Suppressor macrophage (primary cell): ENCODE measurements at regions not wholly inside any gene's neighbourhood (a gene's known extent, or its start where the extent isn't known, plus 50 kb on each side); places are given as distances from the start of the nearest gene placed in this dataset.
"Not testable (repeated sequence)": the region's sequence is repeated elsewhere in the genome, so short reads cannot be mapped to it uniquely, and the experiment has no call there.

Experiments used
- DNase-seq, 4 experiments: peaks; one replicate each; pipeline ENCODE4 v3.0.0-alpha.2; 2020 to 2022

GRCh38 chr5:135114759-135115158 is 80.7 kb upstream of the PITX1 start:
- DNase-seq: no peak

DNA sequence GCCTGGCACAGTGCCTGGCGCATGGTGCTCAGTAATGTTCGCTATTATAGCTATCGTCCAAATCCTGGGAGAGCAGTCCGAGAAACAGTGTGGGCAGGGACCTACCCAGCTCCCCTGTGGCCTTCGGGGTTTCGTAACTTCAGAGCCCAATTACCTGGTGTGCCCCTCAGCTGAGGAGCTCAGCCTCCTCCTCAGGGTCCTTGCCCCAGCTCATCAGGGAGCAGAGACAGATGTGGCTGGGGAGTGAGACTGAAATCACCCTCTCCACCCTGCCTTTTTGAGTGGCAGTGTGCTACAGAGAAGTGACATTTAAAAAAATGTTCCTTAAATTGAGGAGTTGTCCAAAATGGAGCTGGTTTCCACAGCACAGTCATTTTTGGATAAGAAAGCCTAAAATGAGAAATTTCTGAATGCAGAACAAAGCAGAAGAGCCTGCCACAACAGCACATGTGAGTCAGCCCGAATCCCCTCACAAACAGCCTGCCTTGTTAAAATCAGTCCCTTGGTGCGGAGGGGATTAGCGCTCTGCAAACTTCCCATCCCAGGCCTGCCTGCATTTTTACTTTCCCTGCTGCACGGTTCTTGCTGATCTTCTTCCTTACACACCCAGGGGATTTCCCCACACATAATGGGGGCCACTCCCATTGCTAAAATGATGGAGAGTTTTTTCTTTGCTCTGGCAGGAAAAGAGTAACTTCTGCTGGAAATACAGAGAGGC is 78.1 kb upstream of the PITX1 start:
- DNase-seq: peak in 1 of 4 experiments; percentile 30

DNA sequence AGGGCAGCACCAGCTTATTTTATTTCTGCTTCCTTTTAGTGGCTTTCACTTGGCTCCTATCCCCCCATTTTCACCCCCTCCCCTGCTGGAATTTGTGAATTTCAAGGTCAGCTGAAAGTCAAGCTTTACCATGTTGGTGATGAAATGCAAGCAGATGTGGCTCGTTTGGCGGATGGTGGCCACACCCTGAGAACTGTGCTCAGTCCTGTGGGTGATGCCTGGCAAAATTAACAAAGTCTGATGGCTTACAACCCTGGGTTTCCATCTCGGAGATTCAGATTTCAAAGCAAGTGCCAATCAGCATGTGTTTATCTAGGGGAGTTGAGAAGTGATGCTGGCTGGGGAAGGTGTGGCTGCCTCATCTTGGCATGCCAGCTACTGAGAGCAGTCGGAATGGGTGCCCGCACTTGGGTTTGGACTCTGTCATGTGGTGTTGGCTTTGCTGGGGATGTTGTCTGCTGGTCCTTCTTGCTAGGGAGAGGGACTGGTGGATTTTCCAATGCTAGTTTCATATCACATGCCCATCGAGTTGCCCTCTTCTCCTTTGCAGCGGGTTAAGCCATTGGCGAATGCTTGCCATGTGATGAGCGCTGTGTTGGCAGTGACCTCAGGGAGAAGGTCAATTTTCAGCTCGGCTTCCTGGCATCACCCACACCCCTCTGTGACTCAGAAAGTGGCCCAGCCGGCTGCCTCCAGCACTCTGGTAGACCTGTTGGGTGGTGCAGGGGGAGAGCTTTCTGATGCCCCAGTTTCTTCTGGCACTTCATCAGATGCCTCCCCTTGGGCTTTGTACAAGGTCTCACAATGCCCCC is 77.0 kb upstream of the PITX1 start:
- DNase-seq: peak; percentile 68 to 84 (median 78)

DNA sequence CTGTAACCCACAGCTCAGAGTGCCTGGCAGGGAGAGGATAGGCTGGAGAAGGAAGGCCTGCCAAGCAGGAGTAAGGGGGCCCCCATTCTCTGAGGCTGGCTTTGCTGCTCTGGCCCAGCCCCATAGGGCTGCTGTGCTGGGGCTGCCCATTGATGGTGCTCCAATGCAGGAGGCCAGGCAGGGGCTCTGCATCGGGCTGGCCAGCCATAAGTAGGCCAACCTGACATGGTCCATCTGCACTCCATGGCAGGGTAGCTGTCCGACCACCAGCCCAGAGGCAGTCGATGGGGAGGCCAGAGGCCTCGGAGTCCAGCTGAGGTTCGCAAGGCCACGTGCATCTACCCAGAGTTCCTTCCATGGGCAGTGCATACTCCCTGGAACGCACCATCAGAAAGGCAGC is 75.0 kb upstream of the PITX1 start:
- DNase-seq: no peak

GRCh38 chr5:135108569-135108968 is 74.5 kb upstream of the PITX1 start:
- DNase-seq: no peak

DNA sequence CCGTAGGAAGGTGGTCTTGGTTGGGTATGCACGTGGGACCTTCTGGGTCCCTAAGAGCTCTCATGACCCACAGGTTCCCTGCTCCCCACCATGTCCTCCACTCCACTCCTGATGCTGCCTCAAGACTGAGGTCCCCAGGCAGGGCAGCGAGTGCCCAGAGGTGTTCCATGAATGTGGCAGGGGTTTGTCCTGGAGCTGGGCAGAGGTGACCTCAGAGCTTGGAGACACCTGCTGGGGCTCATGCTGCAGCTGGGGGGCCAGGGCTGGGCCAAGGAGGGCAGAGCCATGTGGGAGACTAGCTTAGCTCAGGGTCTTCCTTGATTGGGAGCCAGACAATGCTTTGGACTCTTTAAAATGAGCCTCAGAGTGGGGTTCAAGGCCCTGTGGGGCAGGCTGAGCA is 74.0 kb upstream of the PITX1 start:
- no peak for DNase-seq

GRCh38 chr5:135106610-135107471 is 72.8 kb upstream of the PITX1 start:
- DNase-seq: peak in 3 of 4 experiments; percentile 20 to 23 (median 23)

- DNase-seq: no peak
Measured at GRCh38 chr5:135106136-135106535, 72.1 kb upstream of the PITX1 start.

GRCh38 chr5:135105105-135105484 is 71.1 kb upstream of the PITX1 start:
- DNase-seq: no peak

- DNase-seq: no peak
Measured at GRCh38 chr5:135103575-135103853, 69.5 kb upstream of the PITX1 start.

DNA sequence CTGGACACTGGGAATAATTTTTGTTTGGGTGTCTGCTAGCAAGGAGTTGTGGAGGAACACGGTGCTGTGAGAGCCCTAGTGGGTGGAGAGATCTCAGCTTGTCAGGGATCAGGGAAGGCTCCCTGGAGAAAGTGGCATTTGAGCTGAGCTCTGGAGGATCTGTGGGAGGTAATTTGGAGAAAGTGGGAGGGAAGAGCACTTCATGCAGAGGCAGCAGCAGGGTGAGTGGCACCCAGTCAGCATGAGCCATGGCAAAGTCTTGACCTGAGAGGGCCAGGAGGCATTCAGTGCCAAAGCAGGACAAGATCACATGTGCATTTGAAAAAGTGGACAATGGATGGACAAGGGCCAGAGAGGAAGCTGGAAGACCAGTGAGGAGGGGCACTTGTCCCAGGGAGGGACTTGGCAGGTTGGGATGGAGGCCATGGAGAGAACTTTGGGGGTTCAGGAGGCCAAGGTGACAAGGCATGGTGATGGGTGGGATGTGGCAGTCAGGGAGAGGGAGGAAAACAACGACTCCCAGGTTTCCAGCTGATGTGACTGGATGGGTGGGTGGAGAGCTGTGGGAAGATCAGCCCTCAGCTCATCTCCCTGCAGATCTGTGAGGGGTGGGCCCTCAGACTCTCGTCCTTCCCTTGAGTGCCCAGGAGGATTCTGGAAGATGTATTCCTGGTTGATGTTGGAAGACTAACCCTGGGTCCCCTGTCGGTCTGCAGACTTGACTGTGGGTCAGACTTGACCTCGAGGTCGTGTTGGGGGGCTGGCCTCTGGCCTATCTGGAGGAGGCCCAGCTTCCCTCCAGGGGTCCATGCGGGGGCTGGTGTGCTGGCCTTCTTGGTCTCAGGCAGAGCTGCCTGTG is 68.9 kb upstream of the PITX1 start:
- no peak for DNase-seq

DNA sequence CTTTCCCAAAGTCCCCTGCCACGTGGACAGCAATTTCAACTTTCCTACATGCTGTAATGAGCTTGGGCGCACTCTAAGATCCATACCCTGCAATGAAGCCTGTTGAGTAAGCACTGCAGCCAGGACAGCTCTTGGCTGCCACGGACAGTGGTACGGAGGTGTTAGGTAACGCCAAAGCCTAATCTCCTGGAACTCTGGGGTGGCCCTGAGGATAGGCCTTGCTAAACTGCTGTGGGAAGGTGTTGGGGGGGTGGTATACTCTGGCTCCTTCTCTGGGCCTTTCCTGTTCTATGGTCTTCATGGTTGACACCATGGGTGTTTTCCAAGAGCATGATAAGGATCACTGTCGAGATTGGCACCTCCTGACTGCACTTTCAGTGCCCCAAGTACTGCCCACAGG is 66.4 kb upstream of the PITX1 start:
- no peak for DNase-seq

GRCh38 chr5:135100011-135100410 is 66.0 kb upstream of the PITX1 start:
- no peak for DNase-seq

DNA sequence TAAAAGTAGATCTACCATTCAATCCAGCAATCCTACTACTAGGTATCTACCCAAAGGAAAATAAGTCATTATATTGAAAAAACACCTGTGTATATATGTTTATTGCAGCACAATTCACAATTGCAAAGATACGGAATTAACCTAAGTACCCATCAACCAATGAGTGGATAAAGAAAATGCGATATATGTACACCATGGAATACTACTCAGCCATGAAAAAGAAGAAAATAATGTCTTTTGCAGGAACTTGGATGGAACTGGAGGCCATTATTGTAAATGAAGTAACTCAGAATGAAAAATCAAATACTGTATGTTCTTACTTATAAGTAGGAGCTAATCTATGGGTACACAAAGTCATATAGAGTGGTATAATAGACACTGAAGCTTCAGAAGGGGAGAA is 63.4 kb upstream of the PITX1 start:
- no peak for DNase-seq

DNA sequence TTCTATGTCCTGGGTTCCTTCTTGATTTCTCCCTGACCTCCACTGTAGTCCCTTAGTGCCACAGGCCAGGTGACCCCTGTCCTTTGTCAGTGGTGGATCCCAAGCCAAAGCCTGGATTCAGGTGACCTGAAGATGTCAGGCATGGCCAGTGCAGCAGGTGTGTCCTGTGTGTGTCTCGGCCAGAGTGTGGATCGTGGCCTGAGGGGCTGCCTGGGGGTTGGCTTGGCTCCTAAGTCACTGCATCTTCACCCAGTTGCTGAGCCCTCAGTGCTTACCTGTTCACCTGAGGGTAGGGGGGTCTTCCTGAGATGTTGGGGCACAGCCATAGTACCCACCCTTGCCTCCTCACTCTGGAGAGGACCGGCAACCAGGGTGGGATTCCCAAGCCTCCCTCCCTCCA is 61.8 kb upstream of the PITX1 start:
- DNase-seq: no peak

DNA sequence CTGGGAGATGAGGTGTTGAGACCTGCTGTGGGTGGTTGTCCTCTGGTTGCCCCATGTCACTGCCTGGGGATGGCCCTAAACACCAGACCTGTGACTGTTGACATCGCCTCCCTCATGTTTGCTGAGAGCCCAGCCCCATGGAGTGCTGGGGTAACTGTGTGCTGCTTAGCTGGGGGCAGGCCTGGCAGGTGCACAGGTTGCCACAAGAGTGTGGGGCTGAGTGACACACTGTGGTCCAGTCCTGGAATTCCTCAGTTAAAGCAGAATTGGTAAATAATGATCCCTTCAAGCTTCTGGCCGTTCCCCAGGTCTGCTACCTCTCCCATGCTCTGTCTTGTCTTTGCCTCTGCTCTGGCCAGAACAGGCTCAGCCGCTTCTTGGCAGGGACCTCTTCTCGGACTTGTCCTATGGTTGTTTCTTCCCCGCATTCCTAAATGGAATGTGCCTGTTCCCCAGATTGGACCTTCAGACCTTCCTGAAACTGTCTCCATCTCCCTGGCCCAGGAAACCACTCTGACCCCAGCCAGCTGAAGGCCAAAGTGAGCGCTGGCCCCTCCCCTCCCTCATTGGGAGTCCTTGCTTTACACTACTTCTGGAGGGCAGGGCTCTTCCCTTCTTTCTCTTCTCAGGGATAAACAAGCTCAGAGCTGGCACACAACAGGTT is 61.2 kb upstream of the PITX1 start:
- no peak for DNase-seq

DNA sequence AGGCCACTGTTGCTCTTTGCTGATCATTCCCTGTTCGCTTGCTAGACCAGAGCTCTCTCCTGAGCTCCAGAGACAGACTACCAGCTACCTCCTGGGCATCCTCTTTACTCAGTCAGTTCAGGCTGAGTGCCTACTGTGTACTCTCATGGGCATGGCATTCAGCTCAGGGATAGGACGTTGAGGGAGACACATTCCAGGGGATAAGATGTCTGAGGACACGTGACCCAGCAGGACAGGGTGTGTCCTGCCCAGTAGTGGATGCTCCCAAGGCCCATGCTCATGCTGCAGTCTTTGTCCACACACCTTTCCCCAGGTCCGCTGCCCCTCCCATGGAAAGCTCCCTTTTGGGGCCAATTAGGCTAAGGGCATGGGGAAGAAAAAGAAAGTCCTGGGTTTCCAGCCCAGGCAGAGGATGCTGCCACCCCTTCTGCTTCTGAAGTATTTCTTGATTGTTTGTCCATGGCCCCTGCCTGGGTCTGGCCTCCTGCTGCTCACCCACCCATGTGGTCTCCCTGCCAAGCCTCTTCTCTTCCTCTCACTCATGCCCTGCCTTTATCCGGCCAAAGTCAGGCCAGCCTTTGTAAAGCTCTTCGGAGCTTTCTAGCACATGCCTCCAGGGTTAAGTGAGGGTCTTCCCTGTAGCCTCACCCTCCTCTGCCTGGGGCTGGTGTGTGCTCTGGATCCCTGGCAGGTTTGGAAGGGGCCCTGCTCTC is 60.5 kb upstream of the PITX1 start:
- no peak for DNase-seq

DNA sequence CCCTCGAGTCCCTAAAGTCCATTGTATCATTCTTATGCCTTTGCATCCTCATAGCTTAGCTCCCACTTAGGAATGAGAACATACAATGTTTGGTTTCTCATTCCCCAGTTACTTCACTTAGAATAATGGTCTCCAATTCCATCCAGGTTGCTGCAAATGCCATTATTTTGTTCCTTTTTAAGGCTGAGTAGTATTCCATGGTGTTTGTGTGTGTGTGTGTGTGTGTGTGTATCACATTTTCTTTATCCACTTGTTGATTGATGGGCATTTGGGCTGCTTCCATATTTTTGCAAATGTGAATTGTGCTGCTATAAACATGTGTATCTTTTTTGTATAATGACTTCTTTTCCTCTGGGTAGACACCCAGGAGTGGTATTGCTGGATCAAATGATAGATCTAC is 59.5 kb upstream of the PITX1 start:
- DNase-seq: not testable (repeated sequence)

GRCh38 chr5:135092476-135092875 is 58.4 kb upstream of the PITX1 start:
- no peak for DNase-seq

DNA sequence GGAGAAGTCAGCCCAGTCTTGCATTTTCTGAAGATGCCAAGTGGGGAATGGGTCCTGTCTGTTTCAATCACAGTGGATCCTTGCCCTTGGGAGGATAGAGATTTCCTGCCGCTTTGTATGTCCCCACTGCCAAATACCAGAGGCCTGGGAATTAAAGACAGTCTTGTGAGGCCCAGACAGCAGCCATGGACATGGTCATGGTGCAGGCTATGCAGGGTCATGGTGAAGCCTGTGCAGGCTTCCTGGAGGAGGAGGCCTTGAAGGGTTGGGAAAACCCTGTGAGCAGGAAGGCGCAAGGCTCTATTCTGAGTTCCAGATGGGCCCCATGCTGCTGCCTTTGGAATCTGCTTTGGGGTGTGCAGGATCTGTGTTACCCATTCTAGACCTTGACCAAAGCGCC is 57.3 kb upstream of the PITX1 start:
- DNase-seq: no peak

- DNase-seq: no peak
Measured at GRCh38 chr5:135089912-135090311, 55.9 kb upstream of the PITX1 start.
